HL-60 (cell line): ENCODE measurements at regions not wholly inside any gene's neighbourhood (a gene's known extent, or its start where the extent isn't known, plus 50 kb on each side); places are given as distances from the start of the nearest gene placed in this dataset.
"Not testable (repeated sequence)": the region's sequence is repeated elsewhere in the genome, so short reads cannot be mapped to it uniquely, and the experiment has no call there.

ENCODE experiments used
- DNase-seq, 2 experiments: peaks; one replicate each; pipeline ENCODE4 v3.0.0-alpha.2; 2010 to 2020; ENCODE audit warnings: low read depth in 1 of 2, low spot score in 1 of 2
- H3K27ac ChIP-seq: fragments of 250-450 bp; sonication (Bioruptor Pico); replicated peaks from 2 replicates; pipeline ENCODE4 v1.5.1; 2020; ENCODE audit warnings: mild to moderate bottlenecking, moderate library complexity
- H3K27me3 ChIP-seq: fragments of 250-450 bp; sonication (Bioruptor Pico); 2 replicates; pipeline ENCODE4 v1.5.1; 2021; ENCODE audit warnings: mild to moderate bottlenecking, moderate library complexity; ENCODE audit not compliant: insufficient read depth, poor library complexity, severe bottlenecking
- H3K4me3 ChIP-seq: replicated peaks from 2 replicates; pipeline ENCODE4 v1.5.1; 2011; ENCODE audit warnings: mild to moderate bottlenecking, control low read depth, low read length; ENCODE audit not compliant: insufficient read depth
- CTCF ChIP-seq: IDR thresholded peaks from one replicate; pipeline ENCODE4 v1.5.1; 2011; ENCODE audit warnings: low read length, control low read depth, inconsistent platforms; ENCODE audit not compliant: insufficient read depth
- GABPA ChIP-seq: IDR thresholded peaks from 2 replicates; pipeline ENCODE4 v1.6.1; 2012; ENCODE audit warnings: low read depth
- POLR2AphosphoS5 ChIP-seq: IDR thresholded peaks from 2 replicates; pipeline ENCODE4 v1.6.1; 2012; ENCODE audit warnings: low read depth
- SPI1 ChIP-seq: IDR thresholded peaks from 2 replicates; pipeline ENCODE4 v1.6.1; 2012; ENCODE audit warnings: low read depth, mild to moderate bottlenecking, borderline replicate concordance
- TF ChIP-seq, protein P1 (sequence below): IDR thresholded peaks from 2 replicates; pipeline ENCODE4 v1.6.1; 2012; ENCODE audit warnings: low read depth; ENCODE audit not compliant: insufficient replicate concordance

DNA sequence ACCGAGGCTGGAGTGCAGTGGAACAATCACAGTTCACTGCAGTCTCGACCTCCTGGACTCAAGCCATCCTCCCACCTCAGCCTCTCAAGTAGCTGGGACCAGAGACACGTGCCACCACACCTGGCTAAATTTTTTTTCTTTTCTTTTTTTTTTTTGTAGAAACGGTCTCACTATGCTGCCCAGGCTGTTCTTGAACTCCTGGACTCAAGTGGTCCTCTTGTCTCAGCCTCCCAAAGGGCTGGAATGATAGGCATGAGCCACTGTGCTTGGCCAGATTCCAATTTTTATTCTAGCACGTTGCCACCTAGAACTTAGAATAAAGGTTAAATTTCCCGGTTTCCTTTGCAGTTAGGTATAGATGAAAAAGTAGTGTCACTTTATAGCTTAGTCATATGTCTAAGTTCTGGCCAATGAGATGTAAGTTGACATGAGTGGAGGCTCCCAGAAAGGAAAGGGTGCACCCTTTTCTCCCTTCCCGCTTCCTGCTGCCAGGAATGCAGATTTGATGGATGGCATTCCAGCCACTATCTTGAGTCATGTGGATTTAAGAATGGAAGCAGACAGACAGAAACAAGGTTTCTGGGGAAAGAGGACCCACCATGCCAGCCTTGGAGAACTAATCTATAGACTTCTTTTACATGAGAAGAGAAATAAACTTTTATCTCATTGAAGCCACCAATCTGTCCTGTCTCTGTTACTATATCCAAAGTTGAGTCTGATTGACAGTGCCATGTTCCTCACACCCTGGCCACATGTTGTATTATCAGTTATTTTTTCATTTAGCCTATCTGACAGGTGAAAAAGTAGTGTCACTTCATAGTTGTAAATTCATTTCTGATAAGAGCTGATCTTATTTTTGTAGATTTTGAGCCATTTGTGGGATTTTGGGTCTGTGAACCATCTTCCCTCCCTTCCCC lies 60.6 kb upstream of the NCOA3 start:
- no peaks in the 10 kb centered on the region for H3K27me3 ChIP-seq
- H3K4me3 ChIP-seq, result no peak overlapping the region
- TF ChIP-seq POLR2AphosphoS5, result no peak
- TF ChIP-seq, protein P1, sequence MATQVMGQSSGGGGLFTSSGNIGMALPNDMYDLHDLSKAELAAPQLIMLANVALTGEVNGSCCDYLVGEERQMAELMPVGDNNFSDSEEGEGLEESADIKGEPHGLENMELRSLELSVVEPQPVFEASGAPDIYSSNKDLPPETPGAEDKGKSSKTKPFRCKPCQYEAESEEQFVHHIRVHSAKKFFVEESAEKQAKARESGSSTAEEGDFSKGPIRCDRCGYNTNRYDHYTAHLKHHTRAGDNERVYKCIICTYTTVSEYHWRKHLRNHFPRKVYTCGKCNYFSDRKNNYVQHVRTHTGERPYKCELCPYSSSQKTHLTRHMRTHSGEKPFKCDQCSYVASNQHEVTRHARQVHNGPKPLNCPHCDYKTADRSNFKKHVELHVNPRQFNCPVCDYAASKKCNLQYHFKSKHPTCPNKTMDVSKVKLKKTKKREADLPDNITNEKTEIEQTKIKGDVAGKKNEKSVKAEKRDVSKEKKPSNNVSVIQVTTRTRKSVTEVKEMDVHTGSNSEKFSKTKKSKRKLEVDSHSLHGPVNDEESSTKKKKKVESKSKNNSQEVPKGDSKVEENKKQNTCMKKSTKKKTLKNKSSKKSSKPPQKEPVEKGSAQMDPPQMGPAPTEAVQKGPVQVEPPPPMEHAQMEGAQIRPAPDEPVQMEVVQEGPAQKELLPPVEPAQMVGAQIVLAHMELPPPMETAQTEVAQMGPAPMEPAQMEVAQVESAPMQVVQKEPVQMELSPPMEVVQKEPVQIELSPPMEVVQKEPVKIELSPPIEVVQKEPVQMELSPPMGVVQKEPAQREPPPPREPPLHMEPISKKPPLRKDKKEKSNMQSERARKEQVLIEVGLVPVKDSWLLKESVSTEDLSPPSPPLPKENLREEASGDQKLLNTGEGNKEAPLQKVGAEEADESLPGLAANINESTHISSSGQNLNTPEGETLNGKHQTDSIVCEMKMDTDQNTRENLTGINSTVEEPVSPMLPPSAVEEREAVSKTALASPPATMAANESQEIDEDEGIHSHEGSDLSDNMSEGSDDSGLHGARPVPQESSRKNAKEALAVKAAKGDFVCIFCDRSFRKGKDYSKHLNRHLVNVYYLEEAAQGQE, result no peak
- no peak for TF ChIP-seq CTCF
- no peak for TF ChIP-seq GABPA
- no peak for TF ChIP-seq SPI1
- no peak overlapping the region for H3K27ac ChIP-seq
- DNase-seq, result no peak

DNA sequence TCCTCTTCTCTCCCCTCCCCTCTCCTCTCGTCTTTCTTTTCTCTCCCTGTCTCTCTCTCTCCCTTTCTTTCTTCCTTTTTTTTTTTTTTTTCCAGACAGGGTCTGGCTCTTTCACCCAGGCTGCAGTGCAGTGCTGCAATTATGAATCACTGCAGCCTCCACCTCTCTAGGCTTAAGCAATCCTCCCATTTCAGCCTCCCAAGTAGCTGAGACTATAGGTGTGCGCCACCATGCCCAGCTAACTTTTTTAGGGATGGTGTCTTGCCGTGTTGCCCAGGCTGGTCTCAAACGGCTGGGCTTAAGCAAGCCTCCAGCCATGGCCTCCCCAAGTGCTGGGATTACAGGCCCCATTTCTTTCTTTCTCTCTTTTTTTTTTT lies 59.9 kb upstream of the NCOA3 start:
- H3K27ac ChIP-seq, result no peak overlapping the region

DNA sequence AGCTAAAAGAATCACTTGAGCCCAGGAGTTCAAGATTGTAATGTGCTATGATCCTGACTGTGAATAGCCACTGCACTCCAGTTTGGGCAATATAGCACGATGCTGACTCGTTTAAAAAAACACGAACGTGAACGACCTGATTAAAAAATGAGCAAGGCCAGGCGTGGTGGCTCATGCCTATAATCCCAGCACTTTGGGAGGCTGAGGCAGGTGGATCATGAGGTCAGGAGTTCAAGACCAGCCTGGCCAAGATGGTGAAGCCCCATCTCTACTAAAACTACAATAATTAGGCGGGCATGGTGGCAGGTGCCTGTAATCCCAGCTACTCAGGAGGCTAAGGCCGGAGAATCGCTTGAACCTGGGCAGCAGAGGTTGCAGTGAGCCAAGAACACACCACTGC lies 58.6 kb upstream of the NCOA3 start:
- DNase-seq, H3K27ac ChIP-seq, H3K27me3 ChIP-seq, H3K4me3 ChIP-seq: not testable (repeated sequence)

More for the DNA sequence above, 59.9 kb upstream of the NCOA3 start:
- no peak overlapping the region for H3K4me3 ChIP-seq
- TF ChIP-seq SPI1, result no peak
- TF ChIP-seq POLR2AphosphoS5, result no peak
- no peak for TF ChIP-seq CTCF
- TF ChIP-seq, protein P1, result no peak
- no peak for TF ChIP-seq GABPA
- no peak for DNase-seq
- no peaks in the 10 kb centered on the region for H3K27me3 ChIP-seq

DNA sequence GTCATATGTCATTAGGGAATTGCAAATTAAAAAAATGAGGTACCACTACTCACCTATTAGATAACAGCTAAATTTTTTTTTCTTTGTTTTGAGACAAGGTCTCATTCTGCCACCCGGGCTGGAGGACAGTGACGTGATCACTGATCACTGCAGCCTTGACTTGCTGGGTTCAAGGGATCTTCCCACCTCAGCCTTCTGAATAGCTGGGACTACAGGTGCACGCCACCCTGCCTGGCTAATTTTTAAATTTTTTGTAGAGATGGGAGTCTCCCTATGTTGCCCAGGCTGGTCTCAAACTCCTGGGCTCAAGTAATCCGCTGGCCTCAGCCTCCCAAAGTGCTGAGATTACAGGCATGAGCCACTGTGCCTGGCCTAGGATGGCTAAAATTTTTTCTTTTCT lies 57.1 kb upstream of the NCOA3 start:
- Histone ChIP-seq H3K27me3 (no peaks in the 10 kb centered on the region), H3K4me3 (no peak overlapping the region), H3K27ac (no peak overlapping the region)
- no peak for DNase-seq
- TF ChIP-seq CTCF (no peak), POLR2AphosphoS5 (no peak), GABPA (no peak), SPI1 (no peak)
- TF ChIP-seq, protein P1, result no peak
